ENCODE measurements at regions not wholly inside any gene's neighbourhood (a gene's known extent, or its start where the extent isn't known, plus 50 kb on each side); places are given as distances from the start of the nearest gene placed in this dataset.
"Not testable (repeated sequence)": the region's sequence is repeated elsewhere in the genome, so short reads cannot be mapped to it uniquely, and the experiment has no call there.

GRCh38 chr4:66490729-66491128 is 820.4 kb upstream of the EPHA5 start:
- peaks cover 0 to 12% (median 2%) of the 10 kb centered on the region in 9 donors for H3K9me3 Mint-ChIP-seq
- H3K27me3 Mint-ChIP-seq: no peaks in the 10 kb centered on the region
- ATAC-seq: no peak
- no peak overlapping the region for H3K4me3 Mint-ChIP-seq
- H3K4me1 Mint-ChIP-seq: no peaks in the 10 kb centered on the region
- H3K36me3 Mint-ChIP-seq: no peaks in the 10 kb centered on the region
- no peak for DNase-seq
- POLR2A ChIA-PET: no interaction called here
- H3K27ac Mint-ChIP-seq: no peak overlapping the region

GRCh38 chr4:66489783-66490452 is 819.6 kb upstream of the EPHA5 start:
- H3K9me3 Mint-ChIP-seq: peaks cover 0 to 12% (median 2%) of the 10 kb centered on the region in 9 donors
- POLR2A ChIA-PET: no interaction called here

DNA sequence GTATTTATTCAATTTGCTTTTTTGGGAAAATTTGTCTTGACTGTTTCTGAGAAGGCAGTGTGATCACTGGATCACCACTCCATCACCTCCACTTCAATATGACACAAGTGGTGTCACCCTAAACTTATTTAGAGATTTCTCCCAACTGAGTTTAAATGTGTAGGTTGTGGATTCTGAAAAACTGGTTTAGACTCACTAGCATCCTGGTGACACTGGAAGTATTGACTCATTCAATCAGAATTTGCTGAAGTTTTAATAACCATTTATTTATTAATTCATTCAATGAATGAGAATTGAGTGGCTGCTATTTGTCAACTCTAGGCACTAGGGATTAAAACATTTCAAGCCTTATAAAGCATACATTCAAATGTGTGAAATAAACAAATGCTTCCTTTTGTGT is 819.1 kb upstream of the EPHA5 start:
- DNase-seq (no peak), ATAC-seq (no peak)
- H3K27ac Mint-ChIP-seq: no peak overlapping the region
- POLR2A ChIA-PET: no interaction called here
- no peaks in the 10 kb centered on the region for H3K36me3 Mint-ChIP-seq
- H3K9me3 Mint-ChIP-seq: peaks cover 0 to 12% (median 2%) of the 10 kb centered on the region in 9 donors
- no peaks in the 10 kb centered on the region for H3K4me1 Mint-ChIP-seq
- H3K27me3 Mint-ChIP-seq: no peaks in the 10 kb centered on the region
- H3K4me3 Mint-ChIP-seq: no peak overlapping the region

More at GRCh38 chr4:66489783-66490452, 819.6 kb upstream of the EPHA5 start:
- H3K27ac Mint-ChIP-seq: no peak overlapping the region
- no peak overlapping the region for H3K4me3 Mint-ChIP-seq
- H3K4me1 Mint-ChIP-seq: no peaks in the 10 kb centered on the region
- H3K36me3 Mint-ChIP-seq: no peaks in the 10 kb centered on the region
- H3K27me3 Mint-ChIP-seq: no peaks in the 10 kb centered on the region
- DNase-seq (no peak), ATAC-seq (no peak)

DNA sequence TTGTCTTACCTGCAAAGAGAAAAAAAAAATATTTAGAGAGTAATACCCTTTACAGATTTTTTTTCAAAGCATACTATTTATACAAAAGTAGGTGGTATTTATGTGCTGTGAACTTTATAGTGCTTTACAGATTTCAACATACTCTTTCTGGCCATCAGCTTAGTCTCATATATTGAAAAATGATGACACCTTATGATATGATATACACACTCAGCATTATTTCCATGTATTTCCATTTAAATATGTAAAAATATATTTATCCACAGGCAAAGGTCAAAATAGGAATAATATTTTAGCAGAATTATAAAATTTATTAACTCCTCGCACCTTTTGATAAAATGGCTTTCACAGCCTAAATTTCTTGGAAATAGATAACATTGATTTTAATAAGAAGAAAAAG is 815.8 kb upstream of the EPHA5 start:
- Mint-ChIP-seq H3K9me3 (peaks cover 0 to 12% (median 7%) of the 10 kb centered on the region in 9 donors), H3K27me3 (no peaks in the 10 kb centered on the region), H3K4me3 (no peak overlapping the region), H3K4me1 (no peaks in the 10 kb centered on the region), H3K27ac (no peak overlapping the region), H3K36me3 (no peaks in the 10 kb centered on the region)
- DNase-seq: no peak
- POLR2A ChIA-PET: no interaction called here
- no peak for ATAC-seq

- H3K27me3 Mint-ChIP-seq: no peaks in the 10 kb centered on the region
- no peak overlapping the region for H3K27ac Mint-ChIP-seq
- no peaks in the 10 kb centered on the region for H3K4me1 Mint-ChIP-seq
- ATAC-seq (no peak), DNase-seq (no peak)
- no peak overlapping the region for H3K4me3 Mint-ChIP-seq
- H3K36me3 Mint-ChIP-seq: no peaks in the 10 kb centered on the region
- H3K9me3 Mint-ChIP-seq: peaks cover 0 to 15% (median 6%) of the 10 kb centered on the region in 9 donors
- POLR2A ChIA-PET: no interaction called here
These were observed 811.9 kb upstream of the EPHA5 start for GRCh38 chr4:66482186-66482585.

DNA sequence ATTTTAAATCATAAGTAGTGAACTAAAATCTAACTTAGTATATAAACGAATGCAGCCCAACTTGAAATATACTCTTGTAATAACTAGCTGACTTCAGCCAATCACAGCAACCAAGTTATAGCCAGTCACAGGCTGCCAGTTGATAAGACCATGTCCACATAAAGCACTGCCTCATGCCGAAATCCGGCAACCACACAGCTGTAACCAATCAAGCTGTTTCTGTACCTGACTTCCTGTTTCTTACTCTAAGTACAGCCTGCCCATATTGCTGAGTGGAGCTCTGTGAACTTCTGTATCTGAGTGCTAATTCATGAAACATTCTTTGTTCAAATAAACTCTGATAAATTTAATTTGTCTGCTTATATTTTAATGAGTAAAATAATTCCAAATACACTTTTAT is 805.3 kb upstream of the EPHA5 start:
- DNase-seq (no peak), ATAC-seq (no peak)
- POLR2A ChIA-PET: no interaction called here
- Mint-ChIP-seq H3K36me3 (peaks cover 0 to 4% (median 0%) of the 10 kb centered on the region in 3 donors), H3K4me1 (no peaks in the 10 kb centered on the region), H3K4me3 (no peak overlapping the region), H3K9me3 (peaks cover 0 to 24% (median 7%) of the 10 kb centered on the region in 9 donors), H3K27ac (no peak overlapping the region), H3K27me3 (no peaks in the 10 kb centered on the region)

- H3K9me3 Mint-ChIP-seq: peaks cover 0 to 43% (median 9%) of the 10 kb centered on the region in 9 donors
- no peaks in the 10 kb centered on the region for H3K27me3 Mint-ChIP-seq
- DNase-seq: no peak
- ATAC-seq: no peak
- H3K27ac Mint-ChIP-seq: no peak overlapping the region
- H3K4me3 Mint-ChIP-seq: no peak overlapping the region
- no peaks in the 10 kb centered on the region for H3K4me1 Mint-ChIP-seq
- POLR2A ChIA-PET: no interaction called here
- no peaks in the 10 kb centered on the region for H3K36me3 Mint-ChIP-seq
These were observed 794.8 kb upstream of the EPHA5 start for GRCh38 chr4:66465111-66465510.

GRCh38 chr4:66462890-66463289 is 792.6 kb upstream of the EPHA5 start:
- H3K4me1 Mint-ChIP-seq, POLR2A ChIA-PET, H3K27me3 Mint-ChIP-seq: not testable (repeated sequence)

DNA sequence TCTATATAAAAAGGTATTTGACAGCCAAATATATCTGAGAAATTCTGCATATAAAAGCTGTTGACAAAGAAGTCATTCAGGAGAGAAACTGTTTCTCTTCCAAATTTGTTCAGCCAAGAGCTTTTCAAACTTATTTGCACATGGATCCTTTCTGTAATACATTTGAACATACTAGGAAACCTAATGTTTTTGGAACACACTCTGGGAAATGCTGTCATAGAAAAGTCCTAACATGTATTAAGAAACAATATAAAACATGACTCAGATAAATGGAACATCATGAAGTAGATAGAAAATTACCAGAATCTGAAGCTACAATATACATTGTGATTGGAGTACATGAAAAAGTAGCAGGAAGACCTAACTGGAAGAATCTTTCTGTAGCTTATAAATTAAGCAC is 781.5 kb upstream of the EPHA5 start:
- ATAC-seq: no peak
- no peaks in the 10 kb centered on the region for H3K4me1 Mint-ChIP-seq
- no peak for DNase-seq
- POLR2A ChIA-PET: no interaction called here
- H3K27ac Mint-ChIP-seq: no peak overlapping the region
- no peak overlapping the region for H3K4me3 Mint-ChIP-seq
- no peaks in the 10 kb centered on the region for H3K36me3 Mint-ChIP-seq
- no peaks in the 10 kb centered on the region for H3K27me3 Mint-ChIP-seq
- peaks cover under 1 to 17% (median 7%) of the 10 kb centered on the region in 9 donors for H3K9me3 Mint-ChIP-seq

More at GRCh38 chr4:66462890-66463289, 792.6 kb upstream of the EPHA5 start:
- H3K4me3 Mint-ChIP-seq, ATAC-seq, DNase-seq, H3K27ac Mint-ChIP-seq, H3K36me3 Mint-ChIP-seq: not testable (repeated sequence)
- H3K9me3 Mint-ChIP-seq: peaks cover 0 to 55% (median 19%) of the 10 kb centered on the region in 9 donors

DNA sequence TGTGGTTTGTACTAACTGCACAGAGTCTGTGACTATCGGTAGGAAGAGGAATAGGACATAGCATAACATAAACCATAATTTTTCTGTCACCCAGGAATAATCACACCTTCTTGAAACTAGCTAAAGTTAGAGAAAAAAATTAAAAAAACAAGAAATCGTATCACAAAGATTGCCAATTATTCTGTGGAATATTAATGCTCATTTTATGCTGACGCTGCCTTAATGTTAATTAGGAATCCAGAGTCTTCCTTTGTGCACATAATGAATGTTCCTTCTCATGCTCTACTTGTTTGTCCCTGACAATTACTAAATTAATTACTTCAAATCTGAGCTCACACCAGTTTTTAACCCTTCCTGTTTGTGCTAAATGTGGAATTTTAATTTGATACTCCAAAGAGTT is 772.7 kb upstream of the EPHA5 start:
- Mint-ChIP-seq H3K36me3 (no peaks in the 10 kb centered on the region), H3K27me3 (no peaks in the 10 kb centered on the region), H3K4me3 (no peak overlapping the region), H3K4me1 (no peaks in the 10 kb centered on the region), H3K27ac (no peak overlapping the region), H3K9me3 (peaks cover 0 to 12% (median 3%) of the 10 kb centered on the region in 9 donors)
- no peak for DNase-seq
- no peak for ATAC-seq
- POLR2A ChIA-PET: no interaction called here

DNA sequence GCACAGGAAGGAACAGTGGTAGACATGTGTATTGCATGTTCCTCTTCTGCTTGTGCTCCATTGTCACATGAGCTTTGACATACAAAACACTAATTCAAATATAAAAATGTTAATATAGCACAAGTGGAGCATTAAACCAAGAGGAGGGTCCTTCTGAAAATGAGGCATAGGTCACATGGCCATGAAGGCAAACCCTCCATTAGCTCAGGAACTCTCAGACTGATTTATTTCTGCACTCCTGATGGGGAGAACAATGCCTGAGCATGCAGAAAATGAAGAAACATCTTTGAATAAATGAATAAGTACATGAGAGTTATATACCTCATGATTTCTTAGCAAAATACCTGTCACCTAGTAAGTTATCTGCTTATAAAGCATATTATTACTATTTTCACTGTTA is 769.2 kb upstream of the EPHA5 start:
- no peak overlapping the region for H3K27ac Mint-ChIP-seq
- H3K4me1 Mint-ChIP-seq: no peaks in the 10 kb centered on the region
- POLR2A ChIA-PET: no interaction called here
- ATAC-seq: no peak
- H3K9me3 Mint-ChIP-seq: peaks cover 0 to 27% (median 11%) of the 10 kb centered on the region in 9 donors
- no peaks in the 10 kb centered on the region for H3K27me3 Mint-ChIP-seq
- H3K36me3 Mint-ChIP-seq: no peaks in the 10 kb centered on the region
- no peak for DNase-seq
- H3K4me3 Mint-ChIP-seq: no peak overlapping the region

- Mint-ChIP-seq H3K4me1 (no peaks in the 10 kb centered on the region), H3K36me3 (no peaks in the 10 kb centered on the region), H3K27ac (no peak overlapping the region), H3K27me3 (no peaks in the 10 kb centered on the region), H3K9me3 (peaks cover 1 to 41% (median 9%) of the 10 kb centered on the region in 9 donors), H3K4me3 (no peak overlapping the region)
- POLR2A ChIA-PET: no interaction called here
- no peak for ATAC-seq
- DNase-seq: peak in 1 of 10 donors; percentile 47
These were observed 763.4 kb upstream of the EPHA5 start for GRCh38 chr4:66433706-66434105.

DNA sequence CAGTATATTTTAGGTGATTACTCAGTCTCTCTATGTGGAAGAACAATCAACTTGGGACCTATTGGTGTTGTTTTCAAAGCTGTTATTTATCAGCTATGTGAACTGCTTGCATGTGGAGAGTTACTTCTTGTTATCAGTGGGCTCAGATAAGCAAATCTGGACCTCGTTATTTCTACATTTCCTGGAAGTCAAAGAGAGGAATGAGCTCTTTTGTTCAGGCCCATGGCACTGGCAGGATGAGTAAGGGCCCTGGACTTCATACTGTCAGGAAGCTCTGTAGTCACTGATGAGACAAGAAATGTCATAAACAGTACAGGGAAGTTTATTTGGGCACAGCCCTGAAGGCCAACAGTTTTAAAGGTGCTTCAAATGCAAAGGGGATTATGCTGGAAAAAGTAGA is 760.6 kb upstream of the EPHA5 start:
- H3K27ac Mint-ChIP-seq: no peak overlapping the region
- peaks cover 0 to 26% (median 7%) of the 10 kb centered on the region in 9 donors for H3K9me3 Mint-ChIP-seq
- H3K27me3 Mint-ChIP-seq: no peaks in the 10 kb centered on the region
- POLR2A ChIA-PET: interaction anchor here (0.5 kb wide), 1 partner anchor 35 kb away, joined by 4 read pairs; no protein-coding TSS in a partner anchor
- ATAC-seq: no peak
- no peak overlapping the region for H3K4me3 Mint-ChIP-seq
- no peaks in the 10 kb centered on the region for H3K36me3 Mint-ChIP-seq
- no peaks in the 10 kb centered on the region for H3K4me1 Mint-ChIP-seq
- DNase-seq: no peak

DNA sequence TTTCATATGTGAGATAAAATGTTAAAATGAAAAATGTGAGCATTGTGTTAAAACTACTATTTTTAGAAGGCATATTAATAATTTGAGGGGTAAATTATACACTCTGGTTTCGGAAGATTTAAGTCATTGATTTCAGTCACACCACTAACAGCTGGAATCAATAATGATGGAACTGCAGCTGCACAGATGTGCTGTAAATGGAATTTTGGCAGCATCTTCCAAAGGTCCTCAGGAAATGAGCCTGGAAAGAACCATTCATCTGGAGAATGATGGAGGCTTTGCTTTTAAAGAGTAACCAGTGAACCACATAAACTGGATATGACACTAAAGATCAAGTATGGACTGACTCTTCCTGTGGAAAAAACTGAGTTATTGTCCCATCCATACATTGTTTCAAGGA is 759.0 kb upstream of the EPHA5 start:
- no peaks in the 10 kb centered on the region for H3K36me3 Mint-ChIP-seq
- no peak overlapping the region for H3K27ac Mint-ChIP-seq
- POLR2A ChIA-PET: no interaction called here
- no peaks in the 10 kb centered on the region for H3K4me1 Mint-ChIP-seq
- DNase-seq (no peak), ATAC-seq (no peak)
- H3K4me3 Mint-ChIP-seq: no peak overlapping the region
- H3K9me3 Mint-ChIP-seq: peaks cover 0 to 23% (median 7%) of the 10 kb centered on the region in 9 donors
- H3K27me3 Mint-ChIP-seq: no peaks in the 10 kb centered on the region

Data from naive thymus-derived CD8-positive, alpha-beta T cell (primary cell).